SK-N-MC (cell line): ENCODE measurements at regions not wholly inside any gene's neighbourhood (a gene's known extent, or its start where the extent isn't known, plus 50 kb on each side); places are given as distances from the start of the nearest gene placed in this dataset.

Source experiments
- DNase-seq: peaks from one replicate; pipeline ENCODE4 v3.0.0-alpha.2; 2011; ENCODE audit warnings: low read depth, low spot score
- H3K27ac ChIP-seq: fragments of 200-600 bp; sonication (generic); 2 replicates; pipeline ENCODE4 v1.5.1; 2016; ENCODE audit warnings: mixed run types
- H3K36me3 ChIP-seq: fragments of 200-600 bp; sonication (generic); 2 replicates; pipeline ENCODE4 v1.6.1; 2017; ENCODE audit warnings: antibody characterized with exemption, low read length, mixed read lengths; ENCODE audit not compliant: insufficient read depth
- H3K4me3 ChIP-seq: fragments of 200-600 bp; sonication (generic); 2 replicates; pipeline ENCODE4 v1.5.1; 2016
- H3K9ac ChIP-seq: fragments of 200-600 bp; sonication (generic); 2 replicates; pipeline ENCODE4 v1.8.0; 2017; ENCODE audit warnings: mixed run types, mixed read lengths; ENCODE audit not compliant: insufficient read length
- H3K9me3 ChIP-seq: fragments of 200-600 bp; sonication (generic); 2 replicates; pipeline ENCODE4 v1.6.1; 2017; ENCODE audit warnings: low read depth, mild to moderate bottlenecking, antibody characterized with exemption, low read length, moderate library complexity, mixed read lengths
- EZH2 ChIP-seq: fragments of 200-600 bp; sonication (generic); IDR thresholded peaks from one replicate; pipeline ENCODE4 v1.6.1; 2017; ENCODE audit warnings: antibody characterized with exemption
- FOXP2 ChIP-seq: optimal IDR thresholded peaks from 2 replicates; pipeline ENCODE3; 2011; ENCODE audit warnings: mild to moderate bottlenecking, moderate library complexity; ENCODE audit not compliant: insufficient read depth; ENCODE audit errors: extremely low read length, control extremely low read depth
- POLR2AphosphoS5 ChIP-seq: IDR thresholded peaks from 2 replicates; pipeline ENCODE4 v1.6.1; 2012; ENCODE audit warnings: mild to moderate bottlenecking, low read depth, low read length, borderline replicate concordance

DNA sequence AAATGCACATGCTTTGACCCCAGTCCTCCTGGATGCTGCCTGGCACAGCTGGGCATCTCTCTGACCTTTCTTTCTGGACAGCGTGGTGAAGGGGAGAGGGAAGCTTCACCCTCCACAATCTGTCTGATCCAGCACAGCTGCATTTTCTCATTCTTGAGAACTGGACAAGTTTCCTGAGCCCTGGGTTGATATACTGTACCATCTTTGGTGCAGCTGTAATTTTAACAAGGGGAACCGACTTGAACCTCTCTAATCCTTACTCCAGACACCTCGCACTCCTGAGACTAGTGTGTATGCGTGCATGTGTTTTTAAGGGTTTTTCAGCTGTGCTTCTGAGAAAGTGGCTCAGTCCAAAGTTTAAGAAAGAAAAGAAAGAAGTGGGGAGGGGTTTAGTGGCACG, 655.7 kb downstream of the INHBA start:
- TF ChIP-seq FOXP2 (no peak), EZH2 (no peak), POLR2AphosphoS5 (no peak)
- DNase-seq = no peak
- no peaks in the 10 kb centered on the region for H3K36me3 ChIP-seq
- no peak overlapping the region for H3K27ac ChIP-seq
- no peak overlapping the region for H3K4me3 ChIP-seq
- no peaks in the 10 kb centered on the region for H3K9me3 ChIP-seq
- no peak overlapping the region for H3K9ac ChIP-seq

DNA sequence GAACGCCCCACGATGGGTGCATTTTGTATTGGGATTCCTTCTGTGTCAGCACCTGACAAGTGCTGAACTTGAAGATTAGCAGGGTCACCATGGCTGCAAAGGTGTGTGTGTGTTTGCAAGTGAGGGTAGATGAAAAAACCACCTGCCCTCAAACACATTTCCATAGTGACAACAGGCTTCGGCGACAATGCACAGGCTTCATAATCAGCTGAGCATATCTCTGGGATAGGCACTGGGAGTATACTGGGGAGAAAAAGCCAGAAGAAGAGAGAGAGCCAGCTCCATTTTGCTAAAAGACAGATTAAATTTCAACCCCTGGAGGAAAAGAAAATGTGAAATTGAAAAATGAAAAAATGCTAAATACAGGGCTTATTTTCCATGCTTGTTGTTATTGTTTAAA, 656.1 kb downstream of the INHBA start:
- Histone ChIP-seq H3K9ac (no peak overlapping the region), H3K4me3 (no peak overlapping the region), H3K27ac (no peak overlapping the region), H3K9me3 (no peaks in the 10 kb centered on the region), H3K36me3 (no peaks in the 10 kb centered on the region)
- TF ChIP-seq FOXP2 (no peak), POLR2AphosphoS5 (no peak), EZH2 (no peak)
- no peak for DNase-seq

DNA sequence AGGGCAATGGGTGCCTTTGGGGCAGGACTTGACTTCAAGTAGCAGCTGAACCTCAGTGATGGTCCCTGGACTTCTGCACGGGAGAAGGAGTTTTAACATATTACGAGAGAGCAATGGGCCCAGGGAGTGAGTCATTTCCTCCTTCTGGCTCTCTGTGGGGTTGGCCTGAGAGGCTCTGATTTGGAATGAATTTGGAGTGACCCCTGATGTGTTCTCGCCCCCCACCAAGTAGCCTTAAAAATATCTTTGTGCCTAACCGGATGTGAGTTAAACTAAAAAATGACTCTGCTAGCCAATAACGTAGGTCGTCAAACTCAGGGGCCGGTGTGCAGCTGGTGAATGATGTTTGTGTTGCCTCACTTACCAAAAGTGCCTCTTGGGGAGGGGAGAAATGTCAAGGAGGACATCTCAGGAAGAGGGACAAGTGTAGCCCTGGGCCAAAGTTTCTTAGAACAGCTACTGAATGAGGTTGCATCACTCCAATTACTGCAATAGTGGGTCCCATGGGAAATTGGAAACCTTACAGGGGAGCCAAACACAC, 656.6 kb downstream of the INHBA start:
- no peaks in the 10 kb centered on the region for H3K36me3 ChIP-seq
- no peak overlapping the region for H3K4me3 ChIP-seq
- no peaks in the 10 kb centered on the region for H3K9me3 ChIP-seq
- peak; percentile 1 for DNase-seq
- H3K9ac ChIP-seq = no peak overlapping the region
- TF ChIP-seq POLR2AphosphoS5 (no peak), EZH2 (no peak), FOXP2 (no peak)
- H3K27ac ChIP-seq = no peak overlapping the region

DNA sequence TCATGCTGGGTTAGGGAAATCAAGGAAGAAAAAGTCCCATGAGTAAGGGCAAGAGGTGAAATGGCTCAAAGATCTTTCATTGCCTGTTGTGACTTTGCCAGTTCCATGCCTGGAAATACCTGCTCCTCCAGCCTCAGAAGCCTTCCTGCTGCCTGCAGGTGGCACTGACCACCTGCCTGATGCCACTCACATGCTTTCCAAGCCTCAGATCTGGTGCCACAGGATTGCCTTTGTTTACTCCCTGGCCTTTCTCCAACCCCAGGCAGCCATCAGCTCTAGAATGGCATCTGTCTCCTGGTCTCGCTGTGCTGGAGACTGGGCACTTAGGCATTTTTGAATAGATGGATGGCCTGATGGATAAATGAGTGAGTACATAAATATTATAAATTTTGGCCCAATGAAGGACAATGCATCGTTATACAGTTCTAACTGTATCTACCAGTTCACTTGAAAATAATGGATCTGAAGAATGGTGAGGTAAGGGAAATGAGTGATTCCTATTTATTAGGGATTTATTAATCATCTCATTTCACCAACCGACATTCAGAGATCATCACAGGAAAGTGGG, 657.2 kb downstream of the INHBA start:
- DNase-seq = no peak
- H3K4me3 ChIP-seq = no peak overlapping the region
- no peaks in the 10 kb centered on the region for H3K9me3 ChIP-seq
- TF ChIP-seq POLR2AphosphoS5 (no peak), EZH2 (no peak), FOXP2 (no peak)
- H3K27ac ChIP-seq = no peak overlapping the region
- no peaks in the 10 kb centered on the region for H3K36me3 ChIP-seq
- no peak overlapping the region for H3K9ac ChIP-seq

DNA sequence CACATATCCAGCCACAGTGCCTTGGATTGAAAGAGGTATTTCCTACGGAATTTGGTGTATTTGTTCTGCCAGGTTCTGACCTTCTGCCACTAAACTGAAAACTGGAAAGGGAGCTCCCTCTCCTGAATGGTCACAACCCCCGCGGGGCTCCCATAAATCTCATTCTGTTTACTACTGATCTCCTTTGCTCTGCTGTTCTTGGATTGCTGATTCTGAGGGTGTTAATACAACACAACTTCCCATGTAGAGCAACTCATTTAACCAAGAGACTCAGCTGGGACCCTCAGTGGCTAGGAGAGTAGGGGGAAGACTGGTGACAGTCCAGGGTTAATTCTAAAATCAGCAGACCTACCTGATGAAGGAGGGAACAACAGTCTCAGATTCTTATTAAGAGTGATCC, 662.9 kb downstream of the INHBA start:
- Histone ChIP-seq H3K27ac (no peak overlapping the region), H3K36me3 (no peaks in the 10 kb centered on the region), H3K4me3 (no peak overlapping the region), H3K9ac (no peak overlapping the region), H3K9me3 (no peaks in the 10 kb centered on the region)
- TF ChIP-seq EZH2 (no peak), FOXP2 (no peak), POLR2AphosphoS5 (no peak)
- no peak for DNase-seq

DNA sequence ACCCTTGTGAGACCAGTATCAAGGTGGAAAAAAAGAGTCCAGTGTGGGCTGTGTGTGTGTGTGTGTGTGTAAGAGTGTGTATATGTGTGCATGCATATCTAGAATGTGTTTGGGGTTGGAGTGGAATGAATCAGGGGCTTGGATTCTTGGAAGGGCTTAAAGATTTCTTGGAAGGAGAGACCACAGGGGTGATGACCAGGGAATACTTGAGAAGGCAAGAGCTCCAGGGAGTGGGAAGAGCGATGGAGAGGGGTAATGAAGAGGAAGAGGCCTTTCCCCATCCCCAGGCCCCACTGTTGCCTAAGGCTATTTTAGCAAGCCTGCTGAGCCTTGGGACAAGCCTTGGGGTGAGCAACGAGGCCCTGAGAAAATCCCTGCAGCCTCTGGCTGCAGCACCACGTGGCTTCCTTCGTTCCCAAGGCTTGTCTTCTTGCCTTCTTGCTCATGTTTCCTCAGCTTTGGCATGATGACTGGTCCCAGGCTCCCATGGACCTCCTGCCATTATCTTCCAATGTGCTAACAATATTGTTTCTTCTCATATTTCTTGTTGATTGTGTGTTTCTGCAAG, 663.4 kb downstream of the INHBA start:
- no peak overlapping the region for H3K27ac ChIP-seq
- H3K36me3 ChIP-seq = no peaks in the 10 kb centered on the region
- H3K4me3 ChIP-seq = no peak overlapping the region
- no peaks in the 10 kb centered on the region for H3K9me3 ChIP-seq
- no peak for TF ChIP-seq EZH2
- no peak for TF ChIP-seq FOXP2
- DNase-seq = no peak
- H3K9ac ChIP-seq = no peak overlapping the region

DNA sequence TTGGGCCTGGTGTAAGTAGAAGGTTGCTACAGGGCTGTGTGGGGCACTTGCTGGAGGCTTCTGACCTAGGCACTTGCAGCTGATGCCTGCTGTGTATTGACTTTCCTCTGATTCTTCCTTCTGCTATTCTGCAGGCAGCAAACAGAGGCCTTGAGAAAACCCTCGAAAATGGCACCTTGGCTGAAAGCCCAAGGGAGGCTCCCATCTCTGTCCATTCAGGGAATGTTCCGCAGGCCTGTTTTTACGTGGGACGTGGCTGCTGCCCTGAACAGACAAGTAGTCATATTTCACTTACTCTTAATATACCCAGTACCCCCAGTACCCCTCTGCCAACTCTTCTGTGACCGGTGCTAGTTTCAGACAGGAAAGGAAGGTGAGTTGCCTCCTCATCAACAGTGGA, 664.7 kb downstream of the INHBA start:
- DNase-seq = no peak
- Histone ChIP-seq H3K4me3 (no peak overlapping the region), H3K9me3 (no peaks in the 10 kb centered on the region), H3K9ac (no peak overlapping the region), H3K36me3 (no peaks in the 10 kb centered on the region), H3K27ac (no peak overlapping the region)
- TF ChIP-seq EZH2 = no peak
- no peak for TF ChIP-seq POLR2AphosphoS5
- no peak for TF ChIP-seq FOXP2

DNA sequence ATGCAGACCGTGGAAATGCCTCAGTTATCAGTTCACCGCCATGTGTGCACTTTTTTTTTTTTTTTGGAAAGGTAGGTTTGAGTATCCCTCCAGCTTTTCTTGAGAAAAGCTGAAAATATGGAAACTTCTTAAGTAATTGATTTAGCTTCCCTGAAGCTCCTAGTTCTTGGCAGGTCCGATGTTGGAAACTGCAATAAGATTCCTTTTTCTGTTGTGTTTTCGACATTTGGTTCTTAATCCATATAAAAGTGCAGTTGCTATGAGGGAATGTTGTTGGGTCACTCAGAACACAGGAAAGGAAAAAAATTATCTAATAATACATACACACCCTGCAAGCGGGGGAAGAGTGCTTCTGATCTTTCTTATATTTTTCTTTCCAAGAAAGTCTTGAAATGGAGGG, 665.2 kb downstream of the INHBA start:
- Histone ChIP-seq H3K9me3 (no peaks in the 10 kb centered on the region), H3K4me3 (no peak overlapping the region), H3K27ac (no peak overlapping the region), H3K36me3 (no peaks in the 10 kb centered on the region), H3K9ac (no peak overlapping the region)
- TF ChIP-seq POLR2AphosphoS5 = no peak
- no peak for TF ChIP-seq EZH2
- TF ChIP-seq FOXP2 = no peak
- no peak for DNase-seq

DNA sequence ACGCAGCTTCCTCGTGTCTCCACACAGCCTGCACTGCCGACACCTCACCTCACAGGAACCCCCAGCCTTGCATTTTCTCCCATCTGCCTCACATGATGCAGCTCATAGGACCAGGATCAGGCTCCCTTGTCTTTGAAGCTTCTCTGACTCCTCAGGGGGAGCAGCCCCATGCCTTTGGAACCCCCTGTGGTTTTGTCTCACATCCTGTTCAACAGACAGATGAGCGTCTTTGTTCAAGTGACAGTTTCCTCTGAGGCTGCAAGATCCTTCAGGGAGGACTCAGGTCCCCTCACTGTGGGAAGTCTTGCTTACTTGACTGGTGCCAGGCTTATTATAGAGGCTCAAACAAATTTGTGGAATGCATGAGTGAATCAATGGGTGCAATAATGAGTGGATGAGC, 667.1 kb downstream of the INHBA start:
- Histone ChIP-seq H3K9ac (no peak overlapping the region), H3K4me3 (no peak overlapping the region), H3K36me3 (no peaks in the 10 kb centered on the region), H3K27ac (no peak overlapping the region), H3K9me3 (no peaks in the 10 kb centered on the region)
- no peak for DNase-seq
- TF ChIP-seq FOXP2 (no peak), POLR2AphosphoS5 (no peak), EZH2 (no peak)
